CD4-positive, CD25-positive, alpha-beta regulatory T cell (primary cell): ENCODE measurements at regions not wholly inside any gene's neighbourhood (a gene's known extent, or its start where the extent isn't known, plus 50 kb on each side); places are given as distances from the start of the nearest gene placed in this dataset.
A peak's percentile ranks its signal among the peaks of the same experiment; 100 is the strongest.
"Not testable (repeated sequence)": the region's sequence is repeated elsewhere in the genome, so short reads cannot be mapped to it uniquely, and the experiment has no call there.

Experiments
- ATAC-seq, 2 donors: fragments of 150-1000 bp; cut with Tn5 transposase; one replicate each; pipeline ENCODE4 v1.10.0; 2021; ENCODE audit warnings: low read depth in 2 of 2, moderate number of reproducible peaks in 2 of 2, moderate library complexity in 1 of 2
- DNase-seq, 3 donors: peaks; one replicate each; pipeline versions ENCODE4 v3.0.0 to v3.0.0-alpha.2; 2012 to 2022; ENCODE audit warnings: mixed read lengths in 1 of 3
- H3K27ac ChIP-seq: one replicate; pipeline ENCODE4 v1.7.0; 2013; ENCODE audit warnings: mild to moderate bottlenecking, low read length; ENCODE audit not compliant: insufficient read depth, poor library complexity, severe bottlenecking
- H3K27me3 ChIP-seq: one replicate; pipeline ENCODE4 v1.7.0; 2013; ENCODE audit warnings: low read length; ENCODE audit not compliant: control insufficient read depth, insufficient read depth
- H3K36me3 ChIP-seq: one replicate; pipeline ENCODE4 v1.7.0; 2013; ENCODE audit warnings: mild to moderate bottlenecking, low read length, moderate library complexity; ENCODE audit not compliant: control insufficient read depth, insufficient read depth
- H3K4me1 ChIP-seq: 2 replicates; pipeline ENCODE4 v1.7.0; 2013; ENCODE audit warnings: mild to moderate bottlenecking, low read length; ENCODE audit not compliant: insufficient read depth, control insufficient read depth, poor library complexity, severe bottlenecking
- H3K4me3 ChIP-seq: one replicate; pipeline ENCODE4 v1.7.0; 2013; ENCODE audit warnings: low read depth, mild to moderate bottlenecking, low read length, moderate library complexity
- H3K9me3 ChIP-seq, 2 experiments: 1 replicate in 1 of 2; 2 replicates in 1 of 2; pipeline ENCODE4 v1.7.0; 2013; ENCODE audit warnings: low read length in 2 of 2, mild to moderate bottlenecking in 1 of 2, moderate library complexity in 1 of 2; ENCODE audit not compliant: control insufficient read depth in 2 of 2
- H3K27ac Mint-ChIP-seq, 3 donors: one replicate each; pipeline ENCODE4 v1.8.0; 2020 to 2022; ENCODE audit warnings: mild to moderate bottlenecking in 3 of 3, mixed read lengths in 3 of 3, moderate library complexity in 2 of 3
- H3K27me3 Mint-ChIP-seq: one replicate; pipeline ENCODE4 v1.8.0; 2022; ENCODE audit warnings: mild to moderate bottlenecking, mixed read lengths
- H3K36me3 Mint-ChIP-seq: one replicate; pipeline ENCODE4 v1.8.0; 2020; ENCODE audit warnings: mixed read lengths
- H3K4me1 Mint-ChIP-seq, 4 donors: one replicate each; pipeline ENCODE4 v1.8.0; 2020 to 2022; ENCODE audit warnings: mixed read lengths in 4 of 4, mild to moderate bottlenecking in 1 of 4
- H3K4me3 Mint-ChIP-seq, 4 donors: one replicate each; pipeline ENCODE4 v1.8.0; 2020 to 2022; ENCODE audit warnings: mild to moderate bottlenecking in 4 of 4, mixed read lengths in 4 of 4, moderate library complexity in 3 of 4
- H3K9me3 Mint-ChIP-seq, 7 donors: one replicate each; pipeline ENCODE4 v1.8.0; 2020 to 2022; ENCODE audit warnings: mixed read lengths in 7 of 7, mild to moderate bottlenecking in 3 of 7, moderate library complexity in 2 of 7

GRCh38 chr3:73152571-73152970 lies 91.1 kb downstream of the EBLN2 start:
- H3K4me3 Mint-ChIP-seq, H3K36me3 ChIP-seq, H3K36me3 Mint-ChIP-seq, H3K9me3 Mint-ChIP-seq, H3K4me3 ChIP-seq, ATAC-seq, H3K27ac ChIP-seq, H3K27me3 ChIP-seq, H3K4me1 Mint-ChIP-seq, H3K4me1 ChIP-seq, H3K9me3 ChIP-seq, DNase-seq: not testable (repeated sequence)
- Mint-ChIP-seq H3K27me3 (peaks cover 15% of the 10 kb centered on the region), H3K27ac (peak overlapping the region in 1 of 3 donors; percentile 70)

GRCh38 chr3:73153057-73153456 lies 91.6 kb downstream of the EBLN2 start:
- not testable (repeated sequence) for H3K9me3 ChIP-seq, H3K4me1 Mint-ChIP-seq, H3K4me3 Mint-ChIP-seq, H3K27me3 ChIP-seq, H3K27ac Mint-ChIP-seq, H3K9me3 Mint-ChIP-seq, H3K36me3 ChIP-seq, DNase-seq, H3K4me3 ChIP-seq, ATAC-seq, H3K36me3 Mint-ChIP-seq, H3K27ac ChIP-seq, H3K4me1 ChIP-seq
- peaks cover 15% of the 10 kb centered on the region for H3K27me3 Mint-ChIP-seq

GRCh38 chr3:73154261-73154660 lies 92.8 kb downstream of the EBLN2 start:
- not testable (repeated sequence) for H3K9me3 ChIP-seq, ATAC-seq, H3K4me3 Mint-ChIP-seq, H3K4me1 ChIP-seq, H3K4me1 Mint-ChIP-seq, H3K9me3 Mint-ChIP-seq, H3K27ac Mint-ChIP-seq, H3K27ac ChIP-seq, H3K4me3 ChIP-seq, H3K36me3 Mint-ChIP-seq, H3K27me3 ChIP-seq, H3K36me3 ChIP-seq, DNase-seq
- peaks cover 13% of the 10 kb centered on the region for H3K27me3 Mint-ChIP-seq

- H3K27me3 Mint-ChIP-seq, H3K27ac ChIP-seq, H3K4me1 Mint-ChIP-seq, H3K27ac Mint-ChIP-seq, DNase-seq, H3K9me3 ChIP-seq, H3K4me1 ChIP-seq, H3K4me3 Mint-ChIP-seq, H3K36me3 Mint-ChIP-seq, ATAC-seq, H3K9me3 Mint-ChIP-seq, H3K36me3 ChIP-seq, H3K4me3 ChIP-seq, H3K27me3 ChIP-seq: not testable (repeated sequence)
Observed at GRCh38 chr3:73155441-73155840, 94.0 kb downstream of the EBLN2 start.

GRCh38 chr3:73164622-73165021 lies 103.2 kb downstream of the EBLN2 start:
- no peaks in the 10 kb centered on the region for H3K4me1 ChIP-seq
- Mint-ChIP-seq H3K27me3 (no peaks in the 10 kb centered on the region), H3K4me3 (no peak overlapping the region), H3K4me1 (no peaks in the 10 kb centered on the region), H3K36me3 (no peaks in the 10 kb centered on the region), H3K9me3 (peaks cover 0 to 3% (median 2%) of the 10 kb centered on the region in 7 donors), H3K27ac (no peak overlapping the region)
- H3K9me3 ChIP-seq: no peaks in the 10 kb centered on the region
- no peaks in the 10 kb centered on the region for H3K27me3 ChIP-seq
- H3K4me3 ChIP-seq: no peak overlapping the region
- H3K36me3 ChIP-seq: no peaks in the 10 kb centered on the region
- DNase-seq (no peak), ATAC-seq (no peak)
- H3K27ac ChIP-seq: no peak overlapping the region

- Mint-ChIP-seq H3K27ac (no peak overlapping the region), H3K4me3 (no peak overlapping the region), H3K36me3 (no peaks in the 10 kb centered on the region), H3K27me3 (peaks cover 4% of the 10 kb centered on the region), H3K4me1 (no peaks in the 10 kb centered on the region), H3K9me3 (peaks cover 0 to 2% (median 0%) of the 10 kb centered on the region in 7 donors)
- H3K9me3 ChIP-seq: no peaks in the 10 kb centered on the region
- H3K27ac ChIP-seq: no peak overlapping the region
- DNase-seq (no peak), ATAC-seq (no peak)
- H3K27me3 ChIP-seq: no peaks in the 10 kb centered on the region
- H3K4me3 ChIP-seq: no peak overlapping the region
- H3K4me1 ChIP-seq: no peaks in the 10 kb centered on the region
- H3K36me3 ChIP-seq: no peaks in the 10 kb centered on the region
Observed at GRCh38 chr3:73175698-73176097, 114.2 kb downstream of the EBLN2 start.

- H3K4me1 ChIP-seq: no peaks in the 10 kb centered on the region
- no peak overlapping the region for H3K27ac ChIP-seq
- Mint-ChIP-seq H3K27ac (no peak overlapping the region), H3K27me3 (no peaks in the 10 kb centered on the region), H3K36me3 (no peaks in the 10 kb centered on the region), H3K9me3 (peaks cover 0 to 2% (median 0%) of the 10 kb centered on the region in 7 donors), H3K4me1 (no peaks in the 10 kb centered on the region), H3K4me3 (no peak overlapping the region)
- H3K4me3 ChIP-seq: no peak overlapping the region
- no peaks in the 10 kb centered on the region for H3K9me3 ChIP-seq
- DNase-seq (no peak), ATAC-seq (no peak)
- H3K36me3 ChIP-seq: no peaks in the 10 kb centered on the region
- H3K27me3 ChIP-seq: no peaks in the 10 kb centered on the region
Observed at GRCh38 chr3:73176941-73177340, 115.5 kb downstream of the EBLN2 start.

- H3K9me3 Mint-ChIP-seq: peaks cover 0 to 4% (median 0%) of the 10 kb centered on the region in 7 donors
- ATAC-seq: no peak
Observed at GRCh38 chr3:73177827-73178226, 116.4 kb downstream of the EBLN2 start.

More at GRCh38 chr3:73177827-73178226, 116.4 kb downstream of the EBLN2 start:
- Mint-ChIP-seq H3K27ac (no peak overlapping the region), H3K4me3 (no peak overlapping the region), H3K36me3 (no peaks in the 10 kb centered on the region), H3K27me3 (no peaks in the 10 kb centered on the region), H3K4me1 (no peaks in the 10 kb centered on the region)
- no peaks in the 10 kb centered on the region for H3K4me1 ChIP-seq
- H3K9me3 ChIP-seq: no peaks in the 10 kb centered on the region
- no peak overlapping the region for H3K27ac ChIP-seq
- DNase-seq: no peak
- no peaks in the 10 kb centered on the region for H3K27me3 ChIP-seq
- H3K36me3 ChIP-seq: no peaks in the 10 kb centered on the region
- H3K4me3 ChIP-seq: no peak overlapping the region
